ENCODE measurements at regions not wholly inside any gene's neighbourhood (a gene's known extent, or its start where the extent isn't known, plus 50 kb on each side); places are given as distances from the start of the nearest gene placed in this dataset.

- TF ChIP-seq POLR2A (IDR thresholded peaks at IDR 0.05; ENCODE audit: low read depth, low read length), result no peak
- DNase-seq (ENCODE audit: insufficient read length, low spot score), result no peak
- FAIRE-seq, result no peak
Measured at GRCh38 chr5:168064933-168065622, 226.4 kb upstream of the WWC1 start.

- FAIRE-seq (no peak), DNase-seq (ENCODE audit: insufficient read length, low spot score) (no peak)
- TF ChIP-seq POLR2A (IDR thresholded peaks at IDR 0.05; ENCODE audit: low read depth, low read length), result no peak
Measured at GRCh38 chr5:168066536-168067208, 224.8 kb upstream of the WWC1 start.

GRCh38 chr5:168070761-168071160, 220.7 kb upstream of the WWC1 start:
- FAIRE-seq, result no peak
- no peak for TF ChIP-seq POLR2A (IDR thresholded peaks at IDR 0.05; ENCODE audit: low read depth, low read length)
- no peak for DNase-seq (ENCODE audit: insufficient read length, low spot score)

GRCh38 chr5:168072665-168073064, 218.8 kb upstream of the WWC1 start:
- no peak for FAIRE-seq
- TF ChIP-seq POLR2A (IDR thresholded peaks at IDR 0.05; ENCODE audit: low read depth, low read length), result no peak
- DNase-seq (ENCODE audit: insufficient read length, low spot score), result no peak

GRCh38 chr5:168073311-168073710, 218.1 kb upstream of the WWC1 start:
- TF ChIP-seq POLR2A (IDR thresholded peaks at IDR 0.05; ENCODE audit: low read depth, low read length), result no peak
- FAIRE-seq (no peak), DNase-seq (ENCODE audit: insufficient read length, low spot score) (no peak)

GRCh38 chr5:168073991-168074800, 217.2 kb upstream of the WWC1 start:
- DNase-seq (ENCODE audit: insufficient read length, low spot score) (no peak), FAIRE-seq (no peak)
- no peak for TF ChIP-seq POLR2A (IDR thresholded peaks at IDR 0.05; ENCODE audit: low read depth, low read length)

- no peak for DNase-seq (ENCODE audit: insufficient read length, low spot score)
- TF ChIP-seq POLR2A (IDR thresholded peaks at IDR 0.05; ENCODE audit: low read depth, low read length), result no peak
- FAIRE-seq, result no peak
Measured at GRCh38 chr5:168075387-168075786, 216.1 kb upstream of the WWC1 start.

GRCh38 chr5:168076561-168076991, 214.9 kb upstream of the WWC1 start:
- FAIRE-seq (no peak), DNase-seq (ENCODE audit: insufficient read length, low spot score) (no peak)

GRCh38 chr5:168085261-168086031, 206.0 kb upstream of the WWC1 start:
- no peak for FAIRE-seq
- peak; percentile 27 for DNase-seq (ENCODE audit: insufficient read length, low spot score)
- no peak for TF ChIP-seq POLR2A (IDR thresholded peaks at IDR 0.05; ENCODE audit: low read depth, low read length)

More at GRCh38 chr5:168076561-168076991, 214.9 kb upstream of the WWC1 start:
- TF ChIP-seq POLR2A (IDR thresholded peaks at IDR 0.05; ENCODE audit: low read depth, low read length), result no peak

GRCh38 chr5:168086104-168086610, 205.3 kb upstream of the WWC1 start:
- DNase-seq (ENCODE audit: insufficient read length, low spot score) (peak; percentile 52), FAIRE-seq (no peak)
- TF ChIP-seq POLR2A (IDR thresholded peaks at IDR 0.05; ENCODE audit: low read depth, low read length), result no peak

GRCh38 chr5:168086746-168087145, 204.7 kb upstream of the WWC1 start:
- FAIRE-seq (no peak), DNase-seq (ENCODE audit: insufficient read length, low spot score) (no peak)
- TF ChIP-seq POLR2A (IDR thresholded peaks at IDR 0.05; ENCODE audit: low read depth, low read length), result no peak

- no peak for TF ChIP-seq POLR2A (IDR thresholded peaks at IDR 0.05; ENCODE audit: low read depth, low read length)
- DNase-seq (ENCODE audit: insufficient read length, low spot score) (no peak), FAIRE-seq (no peak)
Measured at GRCh38 chr5:168088410-168089173, 202.9 kb upstream of the WWC1 start.

Data from H54 (cell line).